ENCODE measurements at regions not wholly inside any gene's neighbourhood (a gene's known extent, or its start where the extent isn't known, plus 50 kb on each side); places are given as distances from the start of the nearest gene placed in this dataset.

DNA sequence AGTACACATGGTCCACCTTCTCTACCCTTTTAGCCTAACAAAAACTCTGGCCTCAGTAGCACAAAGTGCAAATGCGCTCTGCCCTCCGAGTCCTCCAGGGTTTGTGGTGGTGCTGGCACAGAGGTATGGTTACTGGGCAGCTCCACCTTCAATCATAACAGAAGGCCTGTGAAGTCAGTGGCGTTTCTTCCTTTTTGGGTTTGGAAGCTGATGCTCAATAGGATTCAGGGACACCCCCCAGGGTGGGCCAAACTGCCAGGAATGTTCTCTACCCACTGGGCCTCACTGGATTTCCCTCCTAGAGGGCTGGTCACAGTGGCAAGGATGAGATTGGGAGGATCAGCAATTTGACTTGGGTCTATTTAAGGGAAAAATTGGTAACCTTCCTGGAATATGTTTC, 286.1 kb upstream of the FOXQ1 start:
- Histone ChIP-seq H3K4me1 (no peaks in the 10 kb centered on the region), H3K27ac (replicated peaks) (no peak overlapping the region), H3K36me3 (no peaks in the 10 kb centered on the region), H3K4me3 (no peak overlapping the region), H3K27me3 (ENCODE audit: low read depth) (peaks cover 44% of the 10 kb centered on the region), H3K9me3 (replicated peaks) (peaks cover 8% of the 10 kb centered on the region)
- no peak for DNase-seq
- TF ChIP-seq CTCF (IDR thresholded peaks at IDR 0.05; ENCODE audit: borderline replicate concordance): no peak
- intact Hi-C loops (cut with micrococcal nuclease): no loop called here

DNA sequence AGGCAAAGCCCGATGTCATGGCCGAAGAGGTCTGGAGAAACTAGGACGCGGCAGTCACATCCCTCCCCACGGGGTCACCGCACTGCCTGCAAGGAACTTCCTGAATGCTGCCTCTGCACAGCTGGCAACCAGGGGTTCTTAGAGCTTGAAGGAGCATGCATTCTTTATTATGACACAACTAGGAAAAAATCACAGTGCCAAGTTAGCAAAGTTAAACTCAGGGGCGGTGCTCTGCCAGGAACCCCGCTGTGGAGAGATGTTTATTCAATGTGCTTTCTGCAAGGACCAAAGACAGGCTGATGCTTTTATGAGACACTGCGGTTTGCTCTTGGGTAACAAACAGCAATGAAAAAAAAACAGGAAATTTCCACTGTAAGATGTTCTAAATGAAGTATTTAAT, 287.3 kb upstream of the FOXQ1 start:
- TF ChIP-seq CTCF (IDR thresholded peaks at IDR 0.05; ENCODE audit: borderline replicate concordance): no peak
- Histone ChIP-seq H3K27me3 (ENCODE audit: low read depth) (peaks cover 54% of the 10 kb centered on the region), H3K9me3 (replicated peaks) (peaks cover 7% of the 10 kb centered on the region), H3K36me3 (no peaks in the 10 kb centered on the region), H3K4me1 (no peaks in the 10 kb centered on the region), H3K4me3 (no peak overlapping the region), H3K27ac (replicated peaks) (no peak overlapping the region)
- intact Hi-C loops (cut with micrococcal nuclease): no loop called here
- no peak for DNase-seq

GRCh38 chr6:1024161-1024560, 287.7 kb upstream of the FOXQ1 start:
- Histone ChIP-seq H3K36me3 (no peaks in the 10 kb centered on the region), H3K9me3 (replicated peaks) (peaks cover 3% of the 10 kb centered on the region), H3K4me3 (no peak overlapping the region), H3K27me3 (ENCODE audit: low read depth) (peaks cover 58% of the 10 kb centered on the region), H3K4me1 (no peaks in the 10 kb centered on the region), H3K27ac (replicated peaks) (no peak overlapping the region)
- intact Hi-C loops (cut with micrococcal nuclease): no loop called here
- no peak for DNase-seq
- TF ChIP-seq CTCF (IDR thresholded peaks at IDR 0.05; ENCODE audit: borderline replicate concordance): no peak

- Histone ChIP-seq H3K4me3 (no peak overlapping the region), H3K27me3 (ENCODE audit: low read depth) (peaks cover 67% of the 10 kb centered on the region), H3K9me3 (replicated peaks) (peaks cover 2% of the 10 kb centered on the region), H3K4me1 (no peaks in the 10 kb centered on the region), H3K36me3 (no peaks in the 10 kb centered on the region), H3K27ac (replicated peaks) (no peak overlapping the region)
- intact Hi-C loops (cut with micrococcal nuclease): no loop called here
- TF ChIP-seq CTCF (IDR thresholded peaks at IDR 0.05; ENCODE audit: borderline replicate concordance): no peak
- DNase-seq: no peak
Measured at GRCh38 chr6:1023229-1023628, 288.7 kb upstream of the FOXQ1 start.

GRCh38 chr6:1022719-1023118, 289.2 kb upstream of the FOXQ1 start:
- no peak for TF ChIP-seq CTCF (IDR thresholded peaks at IDR 0.05; ENCODE audit: borderline replicate concordance)
- no peak for DNase-seq
- no peaks in the 10 kb centered on the region for H3K36me3 ChIP-seq
- H3K4me3 ChIP-seq: no peak overlapping the region
- H3K4me1 ChIP-seq: no peaks in the 10 kb centered on the region
- H3K27me3 ChIP-seq (ENCODE audit: low read depth): peaks cover 72% of the 10 kb centered on the region
- H3K9me3 ChIP-seq (replicated peaks): peaks cover 2% of the 10 kb centered on the region
- H3K27ac ChIP-seq (replicated peaks): no peak overlapping the region
- intact Hi-C loops (cut with micrococcal nuclease): no loop called here

GRCh38 chr6:1020837-1021236, 291.1 kb upstream of the FOXQ1 start:
- Histone ChIP-seq H3K4me1 (no peaks in the 10 kb centered on the region), H3K4me3 (no peak overlapping the region), H3K36me3 (no peaks in the 10 kb centered on the region), H3K27me3 (ENCODE audit: low read depth) (peaks cover 64% of the 10 kb centered on the region), H3K9me3 (replicated peaks) (peaks cover 2% of the 10 kb centered on the region), H3K27ac (replicated peaks) (no peak overlapping the region)
- no peak for TF ChIP-seq CTCF (IDR thresholded peaks at IDR 0.05; ENCODE audit: borderline replicate concordance)
- DNase-seq: no peak
- intact Hi-C loops (cut with micrococcal nuclease): no loop called here

Data from left ventricle myocardium inferior (tissue), 1 donor.